ENCODE measurements at regions not wholly inside any gene's neighbourhood (a gene's known extent, or its start where the extent isn't known, plus 50 kb on each side); places are given as distances from the start of the nearest gene placed in this dataset.

GRCh38 chr4:160212078-160212477 lies 1109.2 kb downstream of the RAPGEF2 start:
- Histone ChIP-seq H3K4me1 (no peaks in the 10 kb centered on the region), H3K9me3 (peaks cover 0 to 8% (median 0%) of the 10 kb centered on the region in 3 donors), H3K27ac (no peak overlapping the region), H3K36me3 (no peaks in the 10 kb centered on the region), H3K4me3 (no peak overlapping the region), H3K27me3 (no peaks in the 10 kb centered on the region)
- TF ChIP-seq CTCF (IDR thresholded peaks at IDR 0.05), result no peak
- ATAC-seq, result no peak
- 20 to 32% methylated on average over 3 of the region's 3 CpGs for WGBS, 2 donors (ENCODE audit: low coverage in 1 of 2)

- H3K4me1 ChIP-seq, result no peaks in the 10 kb centered on the region
- H3K9me3 ChIP-seq, result peaks cover 0 to 10% (median 0%) of the 10 kb centered on the region in 3 donors
- 29 to 67% methylated on average over 1 of the region's 1 CpG for WGBS, 2 donors (ENCODE audit: low coverage in 1 of 2)
- no peak overlapping the region for H3K4me3 ChIP-seq
- H3K27ac ChIP-seq, result no peak overlapping the region
- no peaks in the 10 kb centered on the region for H3K27me3 ChIP-seq
- TF ChIP-seq CTCF (IDR thresholded peaks at IDR 0.05) (no peak), EP300 (IDR thresholded peaks at IDR 0.05) (no peak), POLR2A (IDR thresholded peaks at IDR 0.05) (no peak), POLR2AphosphoS5 (IDR thresholded peaks at IDR 0.05) (no peak)
- no peaks in the 10 kb centered on the region for H3K36me3 ChIP-seq
- ATAC-seq, result no peak
These were observed 1110.5 kb downstream of the RAPGEF2 start for GRCh38 chr4:160213366-160213765.

- H3K4me1 ChIP-seq, result no peaks in the 10 kb centered on the region
- H3K27ac ChIP-seq, result no peak overlapping the region
- 92 to 100% methylated on average over 1 of the region's 1 CpG for WGBS, 2 donors (ENCODE audit: low coverage in 1 of 2)
- no peak for ATAC-seq
- H3K27me3 ChIP-seq, result no peaks in the 10 kb centered on the region
- TF ChIP-seq POLR2AphosphoS5 (IDR thresholded peaks at IDR 0.05) (no peak), POLR2A (IDR thresholded peaks at IDR 0.05) (no peak), EP300 (IDR thresholded peaks at IDR 0.05) (no peak), CTCF (IDR thresholded peaks at IDR 0.05) (no peak)
- no peak overlapping the region for H3K4me3 ChIP-seq
- peaks cover 0 to 28% (median 0%) of the 10 kb centered on the region in 3 donors for H3K9me3 ChIP-seq
- H3K36me3 ChIP-seq, result no peaks in the 10 kb centered on the region
These were observed 1114.5 kb downstream of the RAPGEF2 start for GRCh38 chr4:160217352-160217751.

GRCh38 chr4:160224049-160224448 lies 1121.2 kb downstream of the RAPGEF2 start:
- H3K4me3 ChIP-seq, result no peak overlapping the region
- 50 to 100% methylated on average over 1 of the region's 3 CpGs for WGBS, 2 donors (ENCODE audit: low coverage in 1 of 2)
- no peak for ATAC-seq
- peaks cover 0 to 18% (median 0%) of the 10 kb centered on the region in 3 donors for H3K9me3 ChIP-seq
- H3K4me1 ChIP-seq, result no peaks in the 10 kb centered on the region
- no peak overlapping the region for H3K27ac ChIP-seq
- TF ChIP-seq CTCF (IDR thresholded peaks at IDR 0.05), result no peak
- no peak for TF ChIP-seq POLR2AphosphoS5 (IDR thresholded peaks at IDR 0.05)
- no peak for TF ChIP-seq EP300 (IDR thresholded peaks at IDR 0.05)
- no peak for TF ChIP-seq POLR2A (IDR thresholded peaks at IDR 0.05)
- H3K27me3 ChIP-seq, result no peaks in the 10 kb centered on the region
- H3K36me3 ChIP-seq, result no peaks in the 10 kb centered on the region

- 53 to 67% methylated on average over 1 to 3 of the region's 3 CpGs for WGBS, 2 donors (ENCODE audit: low coverage in 1 of 2)
- ATAC-seq, result no peak
These were observed 1130.3 kb downstream of the RAPGEF2 start for GRCh38 chr4:160233141-160233540.

More at GRCh38 chr4:160233141-160233540, 1130.3 kb downstream of the RAPGEF2 start:
- Histone ChIP-seq H3K27ac (no peak overlapping the region), H3K4me3 (no peak overlapping the region), H3K4me1 (no peaks in the 10 kb centered on the region), H3K27me3 (no peaks in the 10 kb centered on the region), H3K36me3 (no peaks in the 10 kb centered on the region), H3K9me3 (no peaks in the 10 kb centered on the region)
- TF ChIP-seq POLR2AphosphoS5 (IDR thresholded peaks at IDR 0.05), result no peak
- no peak for TF ChIP-seq EP300 (IDR thresholded peaks at IDR 0.05)
- no peak for TF ChIP-seq CTCF (IDR thresholded peaks at IDR 0.05)
- TF ChIP-seq POLR2A (IDR thresholded peaks at IDR 0.05), result no peak

Measured in gastroesophageal sphincter (tissue), 4 donors.